ENCODE measurements at regions not wholly inside any gene's neighbourhood (a gene's known extent, or its start where the extent isn't known, plus 50 kb on each side); places are given as distances from the start of the nearest gene placed in this dataset.
A peak's percentile ranks its signal among the peaks of the same experiment; 100 is the strongest.

GRCh38 chr2:236760246-236760645 lies 190.6 kb downstream of the ACKR3 start:
- ChIA-PET CTCF (no interaction called here), POLR2A (ENCODE audit: low non-redundant PET) (no interaction called here)
- no peak overlapping the region for H3K27ac ChIP-seq
- DNase-seq (ENCODE audit: low spot score): no peak
- TF ChIP-seq CTCF (conservative IDR thresholded peaks at IDR 0.05; ENCODE audit: low read depth): no peak

- no peak overlapping the region for H3K27ac ChIP-seq
- DNase-seq (ENCODE audit: low spot score): no peak
- ChIA-PET CTCF (no interaction called here), POLR2A (ENCODE audit: low non-redundant PET) (no interaction called here)
- no peak for TF ChIP-seq CTCF (conservative IDR thresholded peaks at IDR 0.05; ENCODE audit: low read depth)
Observed at GRCh38 chr2:236761358-236761757, 191.7 kb downstream of the ACKR3 start.

GRCh38 chr2:236762628-236763027 lies 193.0 kb downstream of the ACKR3 start:
- ChIA-PET CTCF (no interaction called here), POLR2A (ENCODE audit: low non-redundant PET) (no interaction called here)
- no peak overlapping the region for H3K27ac ChIP-seq
- DNase-seq (ENCODE audit: low spot score): no peak
- TF ChIP-seq CTCF (conservative IDR thresholded peaks at IDR 0.05; ENCODE audit: low read depth): no peak

- ChIA-PET CTCF (no interaction called here), POLR2A (ENCODE audit: low non-redundant PET) (no interaction called here)
- no peak for DNase-seq (ENCODE audit: low spot score)
- H3K27ac ChIP-seq: peak overlapping the region; percentile 64; the same call in 1 of the 2 replicates
- no peak for TF ChIP-seq CTCF (conservative IDR thresholded peaks at IDR 0.05; ENCODE audit: low read depth)
Observed at GRCh38 chr2:236763857-236764256, 194.2 kb downstream of the ACKR3 start.

- no peak for TF ChIP-seq CTCF (conservative IDR thresholded peaks at IDR 0.05; ENCODE audit: low read depth)
- ChIA-PET POLR2A (ENCODE audit: low non-redundant PET) (no interaction called here), CTCF (interaction anchor here (0.6 kb wide), 1 partner anchor 195 kb away, joined by 4 read pairs; the partner anchor contains the start of gene ACKR3)
- peak overlapping the region; percentile 64 for H3K27ac ChIP-seq
- no peak for DNase-seq (ENCODE audit: low spot score)
Observed at GRCh38 chr2:236764716-236765115, 195.1 kb downstream of the ACKR3 start.

GRCh38 chr2:236765478-236765877 lies 195.9 kb downstream of the ACKR3 start:
- no peak for TF ChIP-seq CTCF (conservative IDR thresholded peaks at IDR 0.05; ENCODE audit: low read depth)
- ChIA-PET CTCF (interaction anchor here (0.6 kb wide), 1 partner anchor 196 kb away, joined by 4 read pairs; the partner anchor contains the start of gene ACKR3), POLR2A (ENCODE audit: low non-redundant PET) (no interaction called here)
- no peak for DNase-seq (ENCODE audit: low spot score)
- H3K27ac ChIP-seq: peak overlapping the region; percentile 64

GRCh38 chr2:236766850-236767249 lies 197.2 kb downstream of the ACKR3 start:
- H3K27ac ChIP-seq: no peak overlapping the region
- POLR2A ChIA-PET (ENCODE audit: low non-redundant PET): no interaction called here
- no peak for DNase-seq (ENCODE audit: low spot score)
- CTCF ChIA-PET: interaction anchor here (0.6 kb wide), 1 partner anchor 365 kb away, joined by 3 read pairs; no protein-coding TSS in a partner anchor
- TF ChIP-seq CTCF (conservative IDR thresholded peaks at IDR 0.05; ENCODE audit: low read depth): no peak
